ENCODE measurements at regions not wholly inside any gene's neighbourhood (a gene's known extent, or its start where the extent isn't known, plus 50 kb on each side); places are given as distances from the start of the nearest gene placed in this dataset.
A peak's percentile ranks its signal among the peaks of the same experiment; 100 is the strongest.

DNA sequence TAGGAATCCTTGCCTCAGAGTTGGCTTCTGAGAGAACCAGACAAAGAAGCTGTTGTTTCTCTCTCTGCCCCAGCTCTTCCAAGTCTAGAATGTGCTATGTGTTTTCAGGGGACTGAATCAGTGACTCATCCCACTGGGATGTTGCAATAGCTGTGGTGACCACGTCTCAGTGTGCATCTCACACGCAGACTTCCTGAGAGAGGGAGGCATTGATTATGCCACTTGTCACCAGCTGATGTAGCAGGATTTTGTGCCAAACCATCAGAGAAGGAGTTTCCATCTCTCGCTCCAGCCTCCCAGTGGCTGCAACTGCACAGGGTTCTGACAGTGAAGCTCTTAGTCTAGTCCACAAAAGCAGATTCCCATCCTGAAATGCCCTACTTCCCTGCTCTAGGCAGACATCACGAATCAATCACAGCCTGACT is 455.8 kb downstream of the MIAT start:
- H3K4me2 ChIP-seq (ENCODE audit: low read length) = peak overlapping the region; percentile 48
- no peak overlapping the region for H3K4me3 ChIP-seq (ENCODE audit: insufficient read depth, low read depth, low read length)
- no peaks in the 10 kb centered on the region for H3K27me3 Mint-ChIP-seq (ENCODE audit: low read depth, unreplicated experiment)
- peaks cover 59% of the 10 kb centered on the region for H3K4me1 Mint-ChIP-seq (ENCODE audit: low read depth, unreplicated experiment)
- TF ChIP-seq CTCF (IDR thresholded peaks at IDR 0.05; ENCODE audit: insufficient read depth, low read depth, low read length) = peak; percentile 18
- no peak for TF ChIP-seq EZH2 (IDR thresholded peaks at IDR 0.05; ENCODE audit: insufficient read depth, low read length)
- FAIRE-seq (peak; percentile 100), DNase-seq (ENCODE audit: low read depth) (peak; percentile 99)
- no peaks in the 10 kb centered on the region for H4K20me1 ChIP-seq (ENCODE audit: insufficient read depth, low read length)
- peak overlapping the region; percentile 95 for H3K27ac Mint-ChIP-seq (ENCODE audit: unreplicated experiment)
- no peak overlapping the region for H3K4me3 Mint-ChIP-seq (ENCODE audit: unreplicated experiment)
- no peaks in the 10 kb centered on the region for H3K9me3 Mint-ChIP-seq (ENCODE audit: unreplicated experiment)
- no peaks in the 10 kb centered on the region for H3K79me2 ChIP-seq (ENCODE audit: insufficient read depth, low read length)
- H3K27ac ChIP-seq (ENCODE audit: low read depth, low read length) = peak overlapping the region; percentile 99
- H3K36me3 ChIP-seq (ENCODE audit: insufficient read depth, low read length) = no peaks in the 10 kb centered on the region
- no peaks in the 10 kb centered on the region for H3K27me3 ChIP-seq (ENCODE audit: insufficient read depth, low read length)
- no peak overlapping the region for H2AFZ ChIP-seq (ENCODE audit: low read depth, low read length)
- H3K4me1 ChIP-seq (ENCODE audit: insufficient read depth, low read length) = peaks cover 64% of the 10 kb centered on the region
- peaks cover 1% of the 10 kb centered on the region for H3K36me3 Mint-ChIP-seq (ENCODE audit: low read depth, unreplicated experiment)
- no peaks in the 10 kb centered on the region for H3K9me3 ChIP-seq (ENCODE audit: insufficient read depth, low read depth, low read length)
- peak overlapping the region; percentile 83 for H3K9ac ChIP-seq (ENCODE audit: low read length)

DNA sequence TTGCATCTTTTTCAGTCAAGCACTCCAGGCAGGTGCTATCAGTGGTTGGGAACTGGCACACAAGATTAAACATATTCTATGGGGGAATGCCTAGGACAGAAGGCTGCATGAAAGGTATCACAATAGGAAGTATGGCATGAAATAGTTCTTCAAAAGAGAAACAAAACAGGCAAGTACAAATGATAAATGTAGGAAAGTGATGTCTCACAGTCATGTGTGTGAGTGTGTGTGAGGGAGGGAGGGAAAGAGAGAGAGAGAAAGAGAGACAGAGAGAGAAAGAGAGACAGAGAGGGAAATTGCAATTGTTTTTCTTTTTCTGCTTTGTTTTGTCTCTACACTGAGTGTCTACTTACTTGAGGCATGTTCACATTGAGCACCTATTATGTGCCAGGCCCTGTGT is 456.3 kb downstream of the MIAT start:
- Histone ChIP-seq H3K9me3 (ENCODE audit: insufficient read depth, low read depth, low read length) (no peaks in the 10 kb centered on the region), H3K27ac (ENCODE audit: low read depth, low read length) (peak overlapping the region; percentile 99), H3K27me3 (ENCODE audit: insufficient read depth, low read length) (no peaks in the 10 kb centered on the region), H3K4me1 (ENCODE audit: insufficient read depth, low read length) (peaks cover 60% of the 10 kb centered on the region), H3K9ac (ENCODE audit: low read length) (peak overlapping the region; percentile 83), H2AFZ (ENCODE audit: low read depth, low read length) (no peak overlapping the region), H3K4me3 (ENCODE audit: insufficient read depth, low read depth, low read length) (no peak overlapping the region), H3K4me2 (ENCODE audit: low read length) (peak overlapping the region; percentile 48), H3K36me3 (ENCODE audit: insufficient read depth, low read length) (no peaks in the 10 kb centered on the region), H4K20me1 (ENCODE audit: insufficient read depth, low read length) (no peaks in the 10 kb centered on the region), H3K79me2 (ENCODE audit: insufficient read depth, low read length) (no peaks in the 10 kb centered on the region)
- H3K36me3 Mint-ChIP-seq (ENCODE audit: low read depth, unreplicated experiment) = peaks cover 1% of the 10 kb centered on the region
- peak; percentile 47 for FAIRE-seq
- no peak for TF ChIP-seq EZH2 (IDR thresholded peaks at IDR 0.05; ENCODE audit: insufficient read depth, low read length)
- no peak for TF ChIP-seq CTCF (IDR thresholded peaks at IDR 0.05; ENCODE audit: insufficient read depth, low read depth, low read length)
- DNase-seq (ENCODE audit: low read depth) = peak; percentile 60
- H3K4me1 Mint-ChIP-seq (ENCODE audit: low read depth, unreplicated experiment) = peaks cover 56% of the 10 kb centered on the region
- H3K9me3 Mint-ChIP-seq (ENCODE audit: unreplicated experiment) = no peaks in the 10 kb centered on the region
- H3K27ac Mint-ChIP-seq (ENCODE audit: unreplicated experiment) = peak overlapping the region; percentile 95
- no peaks in the 10 kb centered on the region for H3K27me3 Mint-ChIP-seq (ENCODE audit: low read depth, unreplicated experiment)
- no peak overlapping the region for H3K4me3 Mint-ChIP-seq (ENCODE audit: unreplicated experiment)

DNA sequence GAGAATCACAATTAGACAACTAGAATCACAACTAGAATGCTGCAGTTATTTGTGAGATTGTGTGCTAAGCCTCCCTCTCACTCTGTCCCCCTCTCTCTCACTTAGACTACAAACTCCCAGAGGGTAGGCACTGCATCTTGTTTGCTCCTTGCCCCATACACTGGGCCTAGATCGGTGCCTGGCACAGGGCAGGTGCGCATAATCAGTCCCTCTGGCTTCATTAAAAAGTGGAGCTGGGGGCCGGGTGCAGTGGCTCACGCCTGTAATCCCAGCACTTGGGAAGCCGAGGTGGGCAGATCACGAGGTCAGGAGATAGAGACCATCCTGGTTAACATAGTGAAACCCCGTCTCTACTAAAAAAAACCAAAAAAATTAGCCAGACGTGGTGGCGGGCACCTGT is 456.8 kb downstream of the MIAT start:
- Mint-ChIP-seq H3K4me3 (ENCODE audit: unreplicated experiment) (no peak overlapping the region), H3K27me3 (ENCODE audit: low read depth, unreplicated experiment) (no peaks in the 10 kb centered on the region), H3K36me3 (ENCODE audit: low read depth, unreplicated experiment) (peaks cover under 1% of the 10 kb centered on the region), H3K9me3 (ENCODE audit: unreplicated experiment) (no peaks in the 10 kb centered on the region), H3K4me1 (ENCODE audit: low read depth, unreplicated experiment) (peaks cover 54% of the 10 kb centered on the region), H3K27ac (ENCODE audit: unreplicated experiment) (peak overlapping the region; percentile 95)
- Histone ChIP-seq H2AFZ (ENCODE audit: low read depth, low read length) (no peak overlapping the region), H3K4me2 (ENCODE audit: low read length) (no peak overlapping the region), H3K4me3 (ENCODE audit: insufficient read depth, low read depth, low read length) (no peak overlapping the region), H3K27ac (ENCODE audit: low read depth, low read length) (peak overlapping the region; percentile 99), H3K36me3 (ENCODE audit: insufficient read depth, low read length) (no peaks in the 10 kb centered on the region), H3K27me3 (ENCODE audit: insufficient read depth, low read length) (no peaks in the 10 kb centered on the region), H3K9ac (ENCODE audit: low read length) (peak overlapping the region; percentile 83), H3K4me1 (ENCODE audit: insufficient read depth, low read length) (peaks cover 57% of the 10 kb centered on the region), H3K9me3 (ENCODE audit: insufficient read depth, low read depth, low read length) (no peaks in the 10 kb centered on the region), H4K20me1 (ENCODE audit: insufficient read depth, low read length) (no peaks in the 10 kb centered on the region), H3K79me2 (ENCODE audit: insufficient read depth, low read length) (no peaks in the 10 kb centered on the region)
- no peak for DNase-seq (ENCODE audit: low read depth)
- TF ChIP-seq CTCF (IDR thresholded peaks at IDR 0.05; ENCODE audit: insufficient read depth, low read depth, low read length) (no peak), EZH2 (IDR thresholded peaks at IDR 0.05; ENCODE audit: insufficient read depth, low read length) (no peak)
- FAIRE-seq = no peak

Data from astrocyte (in vitro differentiated cells and primary cell).